Brain microvascular endothelial cell (primary cell): ENCODE measurements at regions not wholly inside any gene's neighbourhood (a gene's known extent, or its start where the extent isn't known, plus 50 kb on each side); places are given as distances from the start of the nearest gene placed in this dataset.

ENCODE experiments used
- DNase-seq: peaks from one replicate; pipeline ENCODE4 v3.0.0-alpha.2; 2020
- H3K27ac ChIP-seq: fragments of 250-450 bp; sonication (Bioruptor Pico); 2 replicates; pipeline ENCODE4 v1.5.1; 2020; ENCODE audit warnings: mild to moderate bottlenecking, moderate library complexity
- H3K27me3 ChIP-seq: fragments of 250-450 bp; sonication (Bioruptor Pico); replicated peaks from 2 replicates; pipeline ENCODE4 v1.5.1; 2020; ENCODE audit warnings: mild to moderate bottlenecking
- H3K36me3 ChIP-seq: fragments of 250-450 bp; sonication (Bioruptor Pico); replicated peaks from 2 replicates; pipeline ENCODE4 v1.5.1; 2020; ENCODE audit warnings: mild to moderate bottlenecking
- H3K4me3 ChIP-seq: 2 replicates; pipeline ENCODE4 v1.5.1; 2011; ENCODE audit warnings: low read depth, mild to moderate bottlenecking, control low read depth, low read length, moderate library complexity
- in situ Hi-C: cut with HindIII; loops from 2 replicates; pipeline ENCODE4 v1.10.0; 2017; ENCODE audit warnings: low sequenced_read_pairs, low pct_ligation_motif_present
- TF ChIP-seq, protein P1 (sequence below): IDR thresholded peaks from 2 replicates; pipeline ENCODE4 v1.5.1; 2011; ENCODE audit warnings: low read depth, mild to moderate bottlenecking, moderate library complexity, low read length, control low read depth, inconsistent platforms; ENCODE audit errors: missing control alignments

- in situ Hi-C loops: no loop called here
- TF ChIP-seq, protein P1, sequence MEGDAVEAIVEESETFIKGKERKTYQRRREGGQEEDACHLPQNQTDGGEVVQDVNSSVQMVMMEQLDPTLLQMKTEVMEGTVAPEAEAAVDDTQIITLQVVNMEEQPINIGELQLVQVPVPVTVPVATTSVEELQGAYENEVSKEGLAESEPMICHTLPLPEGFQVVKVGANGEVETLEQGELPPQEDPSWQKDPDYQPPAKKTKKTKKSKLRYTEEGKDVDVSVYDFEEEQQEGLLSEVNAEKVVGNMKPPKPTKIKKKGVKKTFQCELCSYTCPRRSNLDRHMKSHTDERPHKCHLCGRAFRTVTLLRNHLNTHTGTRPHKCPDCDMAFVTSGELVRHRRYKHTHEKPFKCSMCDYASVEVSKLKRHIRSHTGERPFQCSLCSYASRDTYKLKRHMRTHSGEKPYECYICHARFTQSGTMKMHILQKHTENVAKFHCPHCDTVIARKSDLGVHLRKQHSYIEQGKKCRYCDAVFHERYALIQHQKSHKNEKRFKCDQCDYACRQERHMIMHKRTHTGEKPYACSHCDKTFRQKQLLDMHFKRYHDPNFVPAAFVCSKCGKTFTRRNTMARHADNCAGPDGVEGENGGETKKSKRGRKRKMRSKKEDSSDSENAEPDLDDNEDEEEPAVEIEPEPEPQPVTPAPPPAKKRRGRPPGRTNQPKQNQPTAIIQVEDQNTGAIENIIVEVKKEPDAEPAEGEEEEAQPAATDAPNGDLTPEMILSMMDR: no peak
- H3K27me3 ChIP-seq: no peaks in the 10 kb centered on the region
- DNase-seq: no peak
- no peaks in the 10 kb centered on the region for H3K36me3 ChIP-seq
- H3K27ac ChIP-seq: no peak overlapping the region
- H3K4me3 ChIP-seq: no peak overlapping the region
Observed at GRCh38 chr11:115652496-115652895, 148.3 kb upstream of the CADM1 start.

DNA sequence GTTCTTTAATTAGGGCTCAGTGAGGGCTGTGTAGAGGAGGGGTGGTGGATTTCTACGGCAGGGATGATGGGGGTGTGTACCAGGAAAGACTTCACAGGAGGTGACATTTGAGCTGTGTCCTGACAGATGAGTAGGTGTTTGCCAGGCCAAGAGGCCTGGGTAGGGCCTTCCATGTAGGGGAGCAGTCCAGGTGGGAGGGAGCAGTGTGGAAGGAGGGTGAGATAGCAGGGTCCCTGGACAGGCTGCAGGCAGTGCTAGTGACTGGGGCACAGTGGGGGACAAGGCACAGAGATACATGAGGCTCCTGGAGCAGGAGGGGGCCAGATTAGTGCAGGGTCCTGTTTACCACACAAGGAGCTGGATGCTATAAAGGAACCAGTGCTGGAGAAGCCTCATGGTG, 147.9 kb upstream of the CADM1 start:
- no peak overlapping the region for H3K4me3 ChIP-seq
- no peaks in the 10 kb centered on the region for H3K27me3 ChIP-seq
- no peak overlapping the region for H3K27ac ChIP-seq
- no peak for DNase-seq
- in situ Hi-C loops: no loop called here
- no peaks in the 10 kb centered on the region for H3K36me3 ChIP-seq
- TF ChIP-seq, protein P1: no peak

- Histone ChIP-seq H3K36me3 (no peaks in the 10 kb centered on the region), H3K4me3 (no peak overlapping the region), H3K27ac (no peak overlapping the region), H3K27me3 (no peaks in the 10 kb centered on the region)
- in situ Hi-C loops: no loop called here
- TF ChIP-seq, protein P1: no peak
- no peak for DNase-seq
Observed at GRCh38 chr11:115649461-115649860, 145.2 kb upstream of the CADM1 start.

GRCh38 chr11:115645631-115646317, 141.6 kb upstream of the CADM1 start:
- Histone ChIP-seq H3K4me3 (no peak overlapping the region), H3K27ac (no peak overlapping the region), H3K27me3 (no peaks in the 10 kb centered on the region), H3K36me3 (no peaks in the 10 kb centered on the region)
- TF ChIP-seq, protein P1: no peak
- in situ Hi-C loops: no loop called here
- no peak for DNase-seq

GRCh38 chr11:115644856-115645255, 140.6 kb upstream of the CADM1 start:
- no peak overlapping the region for H3K27ac ChIP-seq
- in situ Hi-C loops: no loop called here
- TF ChIP-seq, protein P1: no peak

More at GRCh38 chr11:115644856-115645255, 140.6 kb upstream of the CADM1 start:
- H3K36me3 ChIP-seq: no peaks in the 10 kb centered on the region
- no peaks in the 10 kb centered on the region for H3K27me3 ChIP-seq
- no peak overlapping the region for H3K4me3 ChIP-seq
- no peak for DNase-seq
